ENCODE measurements at regions not wholly inside any gene's neighbourhood (a gene's known extent, or its start where the extent isn't known, plus 50 kb on each side); places are given as distances from the start of the nearest gene placed in this dataset.

DNA sequence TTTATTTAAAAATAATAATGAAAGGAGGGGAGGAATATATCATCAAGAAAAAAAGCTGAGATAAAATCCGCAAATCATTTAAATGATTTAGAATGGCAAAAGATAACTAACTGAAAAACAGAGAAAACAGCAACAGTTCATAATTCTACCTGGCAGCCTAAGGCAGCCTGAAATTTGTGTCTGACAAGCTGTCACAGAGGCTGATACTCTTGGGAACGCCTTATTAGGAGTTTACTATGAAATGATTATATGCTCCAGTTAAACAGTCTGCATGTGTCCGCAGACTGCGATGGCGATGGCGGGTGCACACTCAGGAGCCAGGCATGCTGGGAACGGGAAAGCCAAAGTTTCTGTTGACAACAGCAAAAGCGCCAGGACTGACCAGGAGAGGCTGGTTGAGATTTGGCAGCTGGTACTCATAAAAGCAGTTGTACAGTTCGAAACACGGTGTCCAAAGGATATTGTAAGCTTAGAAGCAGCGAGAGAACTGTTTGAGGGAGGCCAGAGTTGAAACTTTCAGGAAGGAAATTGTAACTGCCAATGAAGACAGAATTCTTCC is 172.9 kb upstream of the MPPED2 start:
- Mint-ChIP-seq H3K27ac (no peak overlapping the region), H3K4me3 (no peak overlapping the region), H3K36me3 (ENCODE audit: low read depth) (no peaks in the 10 kb centered on the region), H3K4me1 (no peaks in the 10 kb centered on the region), H3K9me3 (peaks cover 6% of the 10 kb centered on the region), H3K27me3 (peaks cover 2% of the 10 kb centered on the region)
- ChIA-PET POLR2A (no interaction called here), CTCF (no interaction called here)
- no peak for TF ChIP-seq CTCF (IDR thresholded peaks at IDR 0.05)
- no peak for ATAC-seq (ENCODE audit: low read depth)
- intact Hi-C loops (cut with micrococcal nuclease): no loop called here
- DNase-seq: no peak

GRCh38 chr11:30758518-30758917 is 172.4 kb upstream of the MPPED2 start:
- no peak for ATAC-seq (ENCODE audit: low read depth)
- ChIA-PET POLR2A (no interaction called here), CTCF (no interaction called here)
- H3K27ac Mint-ChIP-seq: no peak overlapping the region
- H3K27me3 Mint-ChIP-seq: peaks cover 2% of the 10 kb centered on the region
- intact Hi-C loops (cut with micrococcal nuclease): no loop called here
- TF ChIP-seq CTCF (IDR thresholded peaks at IDR 0.05): no peak
- peaks cover 6% of the 10 kb centered on the region for H3K9me3 Mint-ChIP-seq
- no peaks in the 10 kb centered on the region for H3K36me3 Mint-ChIP-seq (ENCODE audit: low read depth)
- no peaks in the 10 kb centered on the region for H3K4me1 Mint-ChIP-seq
- no peak overlapping the region for H3K4me3 Mint-ChIP-seq
- no peak for DNase-seq

GRCh38 chr11:30758012-30758411 is 171.9 kb upstream of the MPPED2 start:
- intact Hi-C loops (cut with micrococcal nuclease): no loop called here
- no peak for ATAC-seq (ENCODE audit: low read depth)
- Mint-ChIP-seq H3K27ac (no peak overlapping the region), H3K9me3 (peaks cover 6% of the 10 kb centered on the region), H3K4me3 (no peak overlapping the region), H3K4me1 (no peaks in the 10 kb centered on the region), H3K36me3 (ENCODE audit: low read depth) (no peaks in the 10 kb centered on the region), H3K27me3 (peaks cover 2% of the 10 kb centered on the region)
- POLR2A ChIA-PET: no interaction called here
- CTCF ChIA-PET: no interaction called here
- DNase-seq: no peak
- TF ChIP-seq CTCF (IDR thresholded peaks at IDR 0.05): no peak

DNA sequence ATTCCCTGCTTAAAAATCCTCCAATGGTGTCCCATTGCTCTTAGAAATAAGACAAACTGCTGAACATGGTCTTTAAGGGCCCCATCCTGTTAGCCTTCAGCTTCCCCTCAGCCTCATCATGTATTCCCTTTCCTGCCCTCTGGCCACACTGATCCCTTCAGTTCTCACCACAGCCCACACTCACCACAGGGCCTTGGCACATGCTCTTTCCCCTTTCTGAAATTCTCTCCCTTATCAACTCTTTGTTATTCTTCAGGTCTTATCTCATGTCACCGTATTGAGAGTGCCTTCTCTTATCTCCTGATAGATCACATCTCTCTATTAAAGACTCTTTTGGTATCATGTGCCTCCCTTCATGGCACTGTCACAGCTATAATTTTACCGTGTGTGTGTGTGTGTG is 167.8 kb upstream of the MPPED2 start:
- CTCF ChIA-PET: no interaction called here
- TF ChIP-seq CTCF (IDR thresholded peaks at IDR 0.05): no peak
- no peak for DNase-seq
- POLR2A ChIA-PET: no interaction called here
- Mint-ChIP-seq H3K27me3 (no peaks in the 10 kb centered on the region), H3K4me3 (no peak overlapping the region), H3K4me1 (no peaks in the 10 kb centered on the region), H3K27ac (no peak overlapping the region), H3K36me3 (ENCODE audit: low read depth) (no peaks in the 10 kb centered on the region), H3K9me3 (no peaks in the 10 kb centered on the region)
- intact Hi-C loops (cut with micrococcal nuclease): no loop called here
- no peak for ATAC-seq (ENCODE audit: low read depth)

- no peak for DNase-seq
- no peaks in the 10 kb centered on the region for H3K36me3 Mint-ChIP-seq (ENCODE audit: low read depth)
- intact Hi-C loops (cut with micrococcal nuclease): no loop called here
- CTCF ChIA-PET: no interaction called here
- no peak overlapping the region for H3K27ac Mint-ChIP-seq
- no peak for ATAC-seq (ENCODE audit: low read depth)
- TF ChIP-seq CTCF (IDR thresholded peaks at IDR 0.05): no peak
- no peaks in the 10 kb centered on the region for H3K27me3 Mint-ChIP-seq
- H3K9me3 Mint-ChIP-seq: no peaks in the 10 kb centered on the region
- H3K4me3 Mint-ChIP-seq: no peak overlapping the region
- H3K4me1 Mint-ChIP-seq: no peaks in the 10 kb centered on the region
- POLR2A ChIA-PET: no interaction called here
Observed at GRCh38 chr11:30753504-30753903, 167.4 kb upstream of the MPPED2 start.

Measured in activated B cell treated with CpG ODN at 0.5 μM for 24 hours (primary cell).